ENCODE measurements at regions not wholly inside any gene's neighbourhood (a gene's known extent, or its start where the extent isn't known, plus 50 kb on each side); places are given as distances from the start of the nearest gene placed in this dataset.

- TF ChIP-seq CTCF (conservative IDR thresholded peaks at IDR 0.05; ENCODE audit: low read depth, low read length), result no peak
- H3K4me1 ChIP-seq (ENCODE audit: low read depth, poor library complexity, severe bottlenecking), result no peaks in the 10 kb centered on the region
- H3K9ac ChIP-seq, result no peak overlapping the region
- H3K79me2 ChIP-seq (ENCODE audit: insufficient read depth, low read depth), result no peaks in the 10 kb centered on the region
- H3K4me2 ChIP-seq, result no peak overlapping the region
- H2AFZ ChIP-seq (ENCODE audit: low read depth), result no peak overlapping the region
- H3K27me3 ChIP-seq (ENCODE audit: insufficient read depth, low read depth), result no peaks in the 10 kb centered on the region
- no peak overlapping the region for H3K27ac ChIP-seq
- H3K4me3 ChIP-seq (IDR thresholded peaks at IDR 0.05; ENCODE audit: insufficient read depth, low read depth, low read length), result no peak overlapping the region
- no peaks in the 10 kb centered on the region for H3K36me3 ChIP-seq (ENCODE audit: insufficient read depth)
- no peaks in the 10 kb centered on the region for H4K20me1 ChIP-seq (ENCODE audit: insufficient read depth)
Measured at GRCh38 chr2:137862651-137863050, 101.6 kb upstream of the HNMT start.

- no peaks in the 10 kb centered on the region for H3K36me3 ChIP-seq (ENCODE audit: insufficient read depth)
Measured at GRCh38 chr2:137865954-137866540, 98.2 kb upstream of the HNMT start.

GRCh38 chr2:137870682-137871081 is 93.6 kb upstream of the HNMT start:
- H3K4me3 ChIP-seq (IDR thresholded peaks at IDR 0.05; ENCODE audit: insufficient read depth, low read depth, low read length), result no peak overlapping the region
- no peak overlapping the region for H3K9ac ChIP-seq
- H3K36me3 ChIP-seq (ENCODE audit: insufficient read depth), result no peaks in the 10 kb centered on the region
- no peak overlapping the region for H3K27ac ChIP-seq
- H3K4me2 ChIP-seq, result no peak overlapping the region
- H3K4me1 ChIP-seq (ENCODE audit: low read depth, poor library complexity, severe bottlenecking), result no peaks in the 10 kb centered on the region
- TF ChIP-seq CTCF (conservative IDR thresholded peaks at IDR 0.05; ENCODE audit: low read depth, low read length), result no peak
- H3K79me2 ChIP-seq (ENCODE audit: insufficient read depth, low read depth), result no peaks in the 10 kb centered on the region
- H4K20me1 ChIP-seq (ENCODE audit: insufficient read depth), result no peaks in the 10 kb centered on the region
- H3K27me3 ChIP-seq (ENCODE audit: insufficient read depth, low read depth), result no peaks in the 10 kb centered on the region
- no peak overlapping the region for H2AFZ ChIP-seq (ENCODE audit: low read depth)

More at GRCh38 chr2:137865954-137866540, 98.2 kb upstream of the HNMT start:
- no peak overlapping the region for H3K27ac ChIP-seq
- no peaks in the 10 kb centered on the region for H3K4me1 ChIP-seq (ENCODE audit: low read depth, poor library complexity, severe bottlenecking)
- no peaks in the 10 kb centered on the region for H3K79me2 ChIP-seq (ENCODE audit: insufficient read depth, low read depth)
- no peak overlapping the region for H3K4me2 ChIP-seq
- peak; percentile 52 for TF ChIP-seq CTCF (conservative IDR thresholded peaks at IDR 0.05; ENCODE audit: low read depth, low read length)
- no peaks in the 10 kb centered on the region for H3K27me3 ChIP-seq (ENCODE audit: insufficient read depth, low read depth)
- no peaks in the 10 kb centered on the region for H4K20me1 ChIP-seq (ENCODE audit: insufficient read depth)
- H2AFZ ChIP-seq (ENCODE audit: low read depth), result no peak overlapping the region
- H3K9ac ChIP-seq, result no peak overlapping the region
- H3K4me3 ChIP-seq (IDR thresholded peaks at IDR 0.05; ENCODE audit: insufficient read depth, low read depth, low read length), result no peak overlapping the region

GRCh38 chr2:137872577-137872976 is 91.7 kb upstream of the HNMT start:
- no peak for TF ChIP-seq CTCF (conservative IDR thresholded peaks at IDR 0.05; ENCODE audit: low read depth, low read length)
- no peaks in the 10 kb centered on the region for H3K79me2 ChIP-seq (ENCODE audit: insufficient read depth, low read depth)
- H2AFZ ChIP-seq (ENCODE audit: low read depth), result no peak overlapping the region
- no peaks in the 10 kb centered on the region for H3K27me3 ChIP-seq (ENCODE audit: insufficient read depth, low read depth)
- no peaks in the 10 kb centered on the region for H3K4me1 ChIP-seq (ENCODE audit: low read depth, poor library complexity, severe bottlenecking)
- no peaks in the 10 kb centered on the region for H4K20me1 ChIP-seq (ENCODE audit: insufficient read depth)
- no peaks in the 10 kb centered on the region for H3K36me3 ChIP-seq (ENCODE audit: insufficient read depth)
- H3K27ac ChIP-seq, result no peak overlapping the region
- H3K9ac ChIP-seq, result no peak overlapping the region
- no peak overlapping the region for H3K4me3 ChIP-seq (IDR thresholded peaks at IDR 0.05; ENCODE audit: insufficient read depth, low read depth, low read length)
- H3K4me2 ChIP-seq, result no peak overlapping the region

All from KMS-11 (cell line).